HG03103 (cell line): ENCODE measurements at regions not wholly inside any gene's neighbourhood (a gene's known extent, or its start where the extent isn't known, plus 50 kb on each side); places are given as distances from the start of the nearest gene placed in this dataset.
"Not testable (repeated sequence)": the region's sequence is repeated elsewhere in the genome, so short reads cannot be mapped to it uniquely, and the experiment has no call there.

ENCODE experiments used
- ATAC-seq: cut with Tn5 transposase; IDR thresholded peaks from one replicate; pipeline ENCODE4 v1.9.1; 2021; ENCODE audit warnings: low read depth; ENCODE audit not compliant: unreplicated experiment

DNA sequence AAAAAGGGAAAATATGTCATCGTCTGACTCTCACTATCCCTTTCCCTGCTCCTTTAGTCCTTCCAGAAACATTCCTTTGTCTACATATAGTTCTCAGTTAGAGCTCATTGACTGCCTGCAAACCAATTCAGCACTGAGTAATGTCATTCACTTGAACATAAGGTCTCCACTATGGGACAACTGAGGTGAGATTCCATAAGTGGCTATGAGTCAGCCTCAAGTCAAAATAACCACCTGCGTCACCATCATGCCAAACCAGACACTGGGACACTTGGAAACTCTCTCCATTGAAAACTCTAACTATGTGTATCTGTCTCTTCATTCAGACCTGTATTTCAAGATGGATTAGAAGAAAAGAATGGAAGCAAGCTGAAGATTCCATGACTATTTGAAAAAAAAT, 878.0 kb upstream of the PIK3C3 start:
- ATAC-seq = no peak

DNA sequence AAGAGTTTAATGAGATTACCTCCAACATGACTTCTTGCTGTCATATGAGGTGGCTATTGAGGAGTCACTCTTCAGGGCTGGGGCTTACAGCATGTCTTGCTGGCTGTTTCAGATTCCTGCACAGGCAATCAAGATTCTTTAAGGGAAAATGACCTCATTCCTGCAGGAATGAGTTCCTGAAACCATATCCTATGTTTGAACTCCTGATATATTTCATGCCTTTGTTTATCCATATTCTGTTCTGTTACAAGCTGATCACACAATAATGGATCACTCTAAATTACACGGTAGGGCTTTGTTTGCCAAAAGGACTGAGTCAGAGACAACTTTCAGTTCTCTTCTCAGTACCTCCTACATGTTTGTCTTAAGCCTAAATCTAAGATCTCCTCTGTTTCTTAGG, 879.8 kb upstream of the PIK3C3 start:
- no peak for ATAC-seq

DNA sequence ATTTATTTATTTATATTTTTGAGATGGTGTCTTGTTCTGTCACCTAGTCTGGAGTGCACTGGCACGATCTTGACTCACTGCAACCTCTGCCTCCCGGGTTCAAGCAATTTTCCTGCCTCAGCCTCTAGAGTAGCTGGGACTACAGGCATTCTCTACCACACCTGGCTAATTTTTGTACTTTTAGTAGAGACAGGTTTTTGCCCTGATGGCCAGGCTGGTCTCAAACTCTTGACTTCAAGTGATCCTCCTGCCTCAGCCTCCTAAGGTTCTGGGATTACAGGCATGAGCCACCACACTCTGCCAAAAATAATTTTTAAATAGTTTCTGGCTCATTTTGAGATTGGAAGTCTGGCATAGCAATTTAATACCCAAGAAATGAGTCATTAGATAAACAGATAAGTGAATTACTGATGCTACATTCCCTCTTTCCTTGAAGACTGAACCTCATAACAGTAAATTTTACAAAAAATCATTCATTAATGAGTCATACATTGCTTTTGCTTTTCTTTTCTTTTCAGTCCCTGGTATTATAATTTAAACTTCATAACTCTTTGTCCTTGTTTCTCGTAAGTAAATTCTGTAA, 881.6 kb upstream of the PIK3C3 start:
- no peak for ATAC-seq

DNA sequence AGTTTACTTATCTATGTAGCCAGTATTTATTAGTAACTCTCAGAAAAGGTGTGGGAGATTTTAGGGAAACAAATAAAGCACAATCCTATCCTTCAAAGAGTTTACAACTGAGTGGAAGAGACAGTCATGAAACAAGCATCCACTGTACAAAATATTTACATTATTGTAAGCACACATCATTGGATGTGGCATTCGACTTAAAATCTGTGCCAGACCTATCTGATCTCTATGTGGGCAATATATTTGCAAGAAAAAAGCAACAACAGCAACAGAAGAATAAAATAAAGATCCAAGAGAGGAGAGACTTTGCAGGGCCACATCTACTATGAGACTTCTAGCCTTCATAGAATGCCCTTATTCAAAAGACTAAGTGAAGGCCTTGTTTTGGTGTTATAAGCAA, 882.1 kb upstream of the PIK3C3 start:
- ATAC-seq = no peak

DNA sequence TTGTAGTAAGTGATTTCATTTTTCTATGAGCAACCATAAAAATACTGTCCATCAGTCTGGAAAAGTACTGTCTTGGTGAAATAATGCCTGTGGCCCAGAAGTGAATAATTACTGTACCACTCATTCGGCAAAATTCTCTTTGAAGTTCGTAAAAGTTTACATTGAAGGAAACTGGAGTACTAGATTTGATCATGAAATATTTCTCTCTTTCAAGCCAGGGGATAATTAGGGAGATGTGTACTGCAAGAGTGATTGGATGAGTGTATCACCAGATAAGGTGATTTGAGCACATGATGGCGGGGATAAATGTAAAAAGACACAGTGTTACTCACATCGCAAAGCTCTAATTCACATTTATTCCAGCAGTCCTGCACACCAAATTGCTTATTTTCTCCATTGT, 883.2 kb upstream of the PIK3C3 start:
- ATAC-seq = no peak

DNA sequence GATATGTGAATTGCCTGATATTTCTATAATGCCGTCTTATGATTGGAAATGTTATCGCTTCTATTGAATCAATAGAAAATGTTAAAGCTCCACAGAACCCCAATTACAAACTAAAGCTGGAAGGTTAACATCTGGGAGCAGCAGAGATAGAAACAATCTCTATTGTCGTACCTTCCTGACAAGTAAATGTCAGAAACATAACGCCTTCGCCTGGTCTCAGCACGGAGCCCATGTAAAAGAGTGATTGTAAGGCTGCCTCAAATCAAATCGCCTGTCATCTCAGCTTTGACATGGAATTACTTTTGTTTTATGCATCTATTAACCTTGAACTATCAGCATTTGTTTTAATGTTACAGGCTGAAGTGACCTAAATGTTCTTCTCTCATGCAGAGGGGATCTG, 885.9 kb upstream of the PIK3C3 start:
- no peak for ATAC-seq

DNA sequence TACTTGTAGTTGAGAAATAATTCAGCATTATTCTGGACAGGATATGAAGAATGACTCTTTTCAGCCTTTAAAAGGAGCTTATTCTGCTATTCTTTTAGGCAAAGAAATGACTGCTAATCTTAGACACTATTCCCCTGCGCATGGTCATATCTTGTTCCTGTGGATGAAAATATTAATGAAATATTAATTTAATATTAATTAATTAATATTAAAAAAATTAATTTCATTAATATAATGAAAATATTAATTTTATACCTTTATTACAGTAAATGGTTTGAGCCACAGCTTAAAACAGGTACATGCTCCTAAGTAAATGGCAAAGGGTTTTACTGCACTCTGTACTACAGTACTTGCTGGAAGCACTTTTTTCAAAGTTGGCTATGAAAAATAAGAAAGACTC, 890.1 kb upstream of the PIK3C3 start:
- no peak for ATAC-seq

DNA sequence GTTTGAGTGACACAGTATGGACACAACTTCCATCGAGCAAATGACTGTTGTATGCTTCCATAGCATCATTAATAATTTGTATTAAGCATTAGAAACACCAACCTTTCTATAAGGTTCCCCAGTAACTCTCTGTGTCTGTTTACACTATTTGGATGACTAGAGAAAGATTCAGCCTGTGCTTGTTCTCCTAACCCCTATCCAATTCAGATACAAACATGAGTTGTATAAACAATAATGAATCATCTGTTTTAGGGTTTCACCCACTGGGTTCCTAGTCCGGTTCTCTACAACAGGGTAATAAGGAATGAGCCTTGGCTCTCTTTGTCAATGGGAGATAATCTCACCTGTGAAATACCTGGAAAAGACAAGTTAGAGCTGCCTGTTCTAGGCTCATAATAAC, 894.1 kb upstream of the PIK3C3 start:
- ATAC-seq = no peak

DNA sequence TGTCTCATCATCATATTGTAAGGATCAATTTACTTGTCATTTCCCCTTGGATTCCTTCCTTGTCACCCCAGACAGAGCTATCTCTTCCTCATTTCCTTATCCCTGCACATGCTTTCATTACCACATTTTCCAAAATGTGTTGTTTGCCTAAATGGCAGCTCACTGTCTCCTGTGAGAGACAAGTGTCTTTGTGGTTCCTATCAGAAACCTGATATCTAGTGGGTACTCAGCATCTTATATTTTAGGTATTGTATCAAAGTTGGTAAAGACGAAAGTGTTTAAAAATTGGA, 896.0 kb upstream of the PIK3C3 start:
- ATAC-seq = no peak

DNA sequence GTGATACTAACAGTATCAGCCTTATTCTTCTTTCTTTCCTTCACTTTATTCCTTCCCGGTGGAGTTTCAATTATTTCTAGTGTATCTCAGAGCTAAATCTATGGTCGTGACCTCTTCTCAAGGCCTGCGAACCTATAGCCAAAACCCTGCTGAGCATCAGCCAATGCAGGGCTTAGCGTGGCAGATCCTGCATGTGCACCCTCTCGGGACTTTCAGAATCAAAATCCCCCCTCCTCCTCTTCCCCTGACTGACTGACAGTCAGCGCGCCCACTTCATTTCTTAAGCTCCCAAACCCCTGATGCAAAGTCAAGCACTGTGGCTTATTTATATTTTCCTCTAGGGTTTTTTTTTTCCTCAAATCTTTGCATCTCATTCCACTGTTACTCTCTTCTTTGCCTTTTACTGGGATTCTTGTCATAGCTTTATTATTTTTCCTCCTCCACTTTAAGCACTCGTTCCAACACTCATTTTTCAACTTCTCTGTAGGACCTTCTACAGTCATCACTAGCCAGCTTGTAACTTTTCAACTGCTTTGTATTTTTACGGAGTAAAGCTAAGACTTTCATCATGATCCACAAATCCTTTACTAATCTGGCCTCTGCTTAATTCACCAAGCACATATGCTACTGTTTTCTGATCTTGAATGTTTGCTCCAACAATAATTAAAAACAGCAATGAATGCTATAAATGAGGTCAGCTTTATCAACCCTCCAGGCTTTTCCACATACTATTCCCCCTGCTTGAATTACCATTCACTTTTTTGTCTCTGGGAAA, 896.5 kb upstream of the PIK3C3 start:
- no peak for ATAC-seq

DNA sequence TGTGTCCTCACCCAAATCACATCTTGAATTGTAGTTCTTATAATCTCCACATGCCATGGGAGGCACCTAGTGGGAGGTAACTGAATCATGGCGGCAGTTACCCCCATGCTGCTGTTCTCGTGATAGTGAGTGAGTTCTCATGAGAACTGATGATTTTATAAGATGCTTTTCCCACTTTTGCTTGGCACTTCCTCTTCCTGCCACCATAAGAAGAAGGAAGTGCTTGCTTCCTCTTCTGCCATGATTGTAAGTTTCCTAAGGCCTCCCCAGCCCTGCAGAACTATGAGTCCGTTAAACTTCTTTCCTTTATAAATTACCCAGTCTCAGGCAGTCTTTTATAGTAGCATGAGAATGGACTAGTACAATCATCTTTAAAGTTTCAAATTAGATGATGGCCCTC, 902.4 kb upstream of the PIK3C3 start:
- ATAC-seq = no peak

DNA sequence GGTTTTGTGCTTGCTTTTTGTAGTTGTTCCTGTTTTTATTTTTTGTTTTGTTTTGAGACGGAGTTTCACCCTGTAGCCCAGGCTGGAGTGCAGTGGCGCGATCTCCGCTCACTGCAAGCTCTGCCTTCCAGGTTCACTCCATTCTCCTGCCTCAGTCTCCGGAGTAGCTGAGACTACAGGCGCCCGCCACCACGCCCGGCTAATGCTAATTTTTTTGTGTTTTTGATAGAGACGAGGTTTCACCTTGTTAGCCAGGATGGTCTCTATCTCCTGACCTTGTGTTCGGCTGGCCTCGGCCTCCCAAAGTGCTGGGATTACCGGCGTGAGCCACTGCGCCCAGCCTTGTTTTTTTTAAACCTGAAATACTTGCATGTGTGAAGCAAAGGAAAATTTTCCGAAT, 908.8 kb upstream of the PIK3C3 start:
- ATAC-seq = not testable (repeated sequence)

DNA sequence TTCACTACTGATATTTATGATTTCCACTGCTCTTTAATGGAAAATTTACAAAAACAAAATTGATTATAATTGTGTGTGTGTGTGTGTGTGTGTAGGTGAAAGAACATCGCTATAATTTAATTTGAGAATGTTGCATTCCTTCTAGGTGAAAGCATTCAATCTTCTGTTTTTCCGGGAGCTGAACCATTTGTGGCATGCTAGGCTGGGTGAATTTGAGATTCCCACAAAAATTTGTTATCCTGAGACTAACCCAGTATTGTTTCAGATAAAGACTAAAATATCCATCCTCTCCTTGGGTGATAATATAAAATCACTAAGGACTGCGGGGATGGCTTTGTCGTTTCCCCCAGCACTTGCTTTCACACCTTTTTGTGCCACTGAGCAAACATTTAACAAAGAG, 911.2 kb upstream of the PIK3C3 start:
- no peak for ATAC-seq

DNA sequence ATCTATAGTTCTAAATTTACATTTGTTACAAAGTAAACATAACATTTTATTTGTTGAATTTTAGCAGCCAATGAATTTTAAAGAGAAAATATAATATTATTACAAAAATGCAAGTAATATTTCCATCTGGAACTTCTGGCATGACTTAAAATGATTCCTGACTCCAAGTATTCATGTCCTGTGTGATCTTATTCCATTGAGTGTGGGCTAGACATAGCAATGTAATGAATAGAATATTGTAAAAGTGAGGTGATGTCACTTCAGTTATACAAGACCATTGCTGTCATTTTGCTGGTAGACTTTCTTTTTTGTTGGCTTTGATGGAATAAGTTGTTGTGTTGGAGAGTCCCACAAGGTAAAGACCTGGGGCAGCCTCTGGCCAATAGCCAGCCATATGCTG, 912.2 kb upstream of the PIK3C3 start:
- no peak for ATAC-seq

DNA sequence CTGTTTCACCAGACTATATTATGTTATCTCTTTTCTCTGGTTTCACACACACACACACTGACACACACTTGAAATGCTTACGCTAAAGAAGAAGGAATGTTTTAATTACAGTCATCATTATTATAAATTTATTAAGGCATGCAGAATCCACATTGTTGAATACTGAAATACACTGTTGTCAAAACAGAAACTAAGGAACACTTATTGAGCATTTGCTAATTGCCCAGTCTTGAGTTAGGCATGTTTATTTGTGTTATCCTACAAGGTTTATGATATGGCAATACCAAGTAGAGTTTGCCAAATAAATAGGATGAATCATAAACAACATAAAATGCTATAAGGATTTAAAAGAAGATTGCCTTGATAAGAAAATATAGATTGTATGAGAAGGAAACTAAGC, 917.0 kb upstream of the PIK3C3 start:
- no peak for ATAC-seq

DNA sequence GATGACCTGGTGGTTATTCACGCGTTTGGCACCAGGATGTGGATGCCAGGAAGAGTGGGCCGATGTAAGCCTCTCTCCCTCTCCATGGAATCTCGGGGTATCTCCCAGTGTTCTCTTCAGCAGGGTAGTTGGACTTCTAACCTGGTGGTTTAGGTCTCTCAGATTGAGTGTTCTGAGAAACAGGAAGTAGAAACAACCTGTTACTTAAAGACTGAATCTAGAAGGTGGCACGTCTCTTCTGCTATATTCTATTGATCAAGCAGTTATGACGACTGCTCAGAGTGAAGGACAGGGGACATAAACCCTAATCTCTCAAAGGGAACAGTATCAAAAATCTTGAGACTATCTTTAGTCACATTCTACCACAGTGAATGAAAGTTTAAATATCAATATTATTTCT, 918.7 kb upstream of the PIK3C3 start:
- ATAC-seq = no peak

DNA sequence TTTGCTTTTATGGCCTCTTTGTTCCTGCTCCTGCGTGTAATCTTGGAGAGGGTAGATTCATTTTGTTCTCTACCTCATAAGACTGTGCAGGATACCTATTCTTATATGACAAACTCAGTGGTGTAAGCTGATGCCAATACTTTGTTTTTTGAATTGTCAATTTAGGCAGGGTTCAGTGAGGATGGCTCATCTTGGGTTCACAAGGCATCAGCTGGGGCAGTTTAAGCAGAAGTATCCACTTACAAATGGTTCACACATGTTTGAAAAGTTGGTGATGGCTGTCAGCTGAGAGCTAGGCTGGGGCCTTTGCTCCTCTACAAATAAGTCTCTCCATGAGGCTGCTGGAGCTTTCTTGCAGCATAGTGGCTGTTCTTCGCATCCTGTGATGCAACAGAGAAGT, 920.6 kb upstream of the PIK3C3 start:
- ATAC-seq = no peak

DNA sequence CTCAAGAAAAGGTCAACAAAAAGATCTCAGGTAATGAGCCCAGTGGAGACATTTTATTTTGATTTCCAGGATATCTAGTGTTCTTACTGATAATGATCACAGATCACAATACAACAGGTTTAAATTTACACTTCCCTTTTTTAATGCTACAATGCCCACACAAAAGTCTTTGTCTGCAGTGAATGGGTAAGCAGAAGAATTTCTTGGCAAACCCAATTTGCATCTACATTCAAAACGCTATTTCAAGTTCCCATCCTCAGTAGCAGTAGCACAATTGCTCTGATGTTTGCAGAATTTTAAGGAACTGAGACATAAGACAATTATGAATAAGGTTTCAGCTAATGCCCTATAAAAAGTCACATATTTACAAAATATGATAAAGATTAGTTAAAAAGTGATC, 929.4 kb upstream of the PIK3C3 start:
- no peak for ATAC-seq

DNA sequence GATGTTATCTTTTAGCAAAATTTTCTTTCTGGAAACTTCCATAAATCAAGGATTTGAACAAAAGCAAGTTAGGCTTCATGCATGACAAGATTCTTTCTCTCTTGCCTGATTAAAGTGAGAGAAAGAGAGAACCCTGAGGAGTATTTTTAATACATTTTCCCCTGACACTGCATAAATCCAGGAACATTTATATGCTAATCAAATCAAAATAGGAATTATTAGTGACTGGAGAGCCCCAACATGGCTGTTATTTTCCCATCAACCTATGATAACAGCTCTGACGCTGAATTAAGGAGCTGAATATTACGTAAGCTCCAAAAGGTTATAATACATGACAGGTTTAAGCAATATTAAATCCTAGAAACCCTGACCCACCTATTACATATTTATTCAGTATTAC, 930.2 kb upstream of the PIK3C3 start:
- no peak for ATAC-seq

DNA sequence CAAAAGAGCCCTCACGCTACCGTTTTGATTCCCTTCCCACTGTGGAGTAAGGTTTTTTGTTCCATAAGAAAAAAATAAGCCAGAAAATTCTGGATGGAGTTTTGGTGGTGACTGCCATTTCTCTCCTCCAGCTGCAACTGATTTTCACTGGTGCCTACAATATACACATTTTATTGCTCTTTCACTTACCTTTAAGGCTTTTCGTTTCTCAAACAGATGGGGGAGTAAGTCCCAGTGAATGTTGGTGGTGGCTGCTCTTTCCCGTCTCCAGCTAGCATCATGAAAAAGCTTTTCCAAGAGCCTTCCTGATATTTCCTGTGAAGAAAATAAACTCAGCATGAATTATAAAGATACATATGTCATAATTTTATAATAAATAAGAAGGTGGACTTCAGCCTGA, 932.5 kb upstream of the PIK3C3 start:
- no peak for ATAC-seq

DNA sequence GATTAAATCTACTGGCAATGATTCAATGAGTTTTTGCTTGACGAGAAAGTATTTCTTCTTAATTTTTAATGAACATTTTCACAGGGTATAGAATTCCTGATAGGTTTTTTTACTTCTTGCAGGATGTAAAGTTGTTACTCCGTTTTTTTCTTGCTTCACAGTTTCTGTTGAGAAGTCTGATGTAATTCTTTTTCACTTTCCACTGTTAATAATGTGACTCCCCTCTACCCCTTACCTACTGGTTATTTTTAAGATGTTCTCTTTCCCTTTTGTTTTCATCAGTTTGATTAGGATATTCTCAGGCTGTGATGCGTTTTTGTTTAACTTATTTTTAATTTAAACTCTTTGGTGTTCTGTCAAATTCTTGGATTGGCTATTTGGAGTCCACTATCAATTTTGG, 933.9 kb upstream of the PIK3C3 start:
- ATAC-seq = no peak

DNA sequence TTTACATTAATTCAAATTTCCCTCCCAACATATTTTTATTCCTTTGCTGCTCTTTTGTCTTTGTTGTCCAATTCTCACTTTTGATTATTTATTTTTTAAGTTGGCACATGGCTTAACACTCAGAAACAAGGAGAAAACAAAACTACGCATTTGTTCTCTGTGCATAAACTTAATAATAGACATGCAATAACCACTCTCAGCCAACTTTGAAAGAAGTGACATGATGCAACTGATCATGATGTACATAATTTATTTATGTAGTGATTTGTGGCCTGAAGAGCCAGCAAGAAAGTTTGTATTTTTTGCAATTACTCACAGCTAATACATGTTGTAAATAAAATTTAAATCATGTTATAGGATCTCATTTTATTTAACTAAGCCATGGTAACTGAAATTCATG, 942.8 kb upstream of the PIK3C3 start:
- no peak for ATAC-seq

DNA sequence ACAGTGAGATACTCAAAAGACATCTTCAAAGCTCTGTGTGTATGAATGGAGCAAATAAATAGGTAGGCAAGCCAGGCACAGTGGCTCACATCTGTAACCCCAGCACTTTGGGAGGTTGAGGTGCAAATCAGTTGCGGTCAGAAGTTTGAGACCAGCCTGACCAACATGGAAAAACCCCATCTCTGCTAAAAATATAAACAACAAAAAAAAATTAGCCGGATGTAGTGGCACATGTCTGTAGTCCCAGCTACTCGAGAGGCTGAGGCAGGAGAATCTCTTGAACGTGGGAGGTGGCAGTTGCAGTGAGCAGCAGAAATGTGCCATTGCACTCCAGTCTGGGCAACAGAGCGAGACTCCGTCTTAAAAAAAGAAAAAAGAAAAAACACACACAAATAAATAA, 945.1 kb upstream of the PIK3C3 start:
- no peak for ATAC-seq
